HEK293 (cell line): ENCODE measurements at regions not wholly inside any gene's neighbourhood (a gene's known extent, or its start where the extent isn't known, plus 50 kb on each side); places are given as distances from the start of the nearest gene placed in this dataset.
A peak's percentile ranks its signal among the peaks of the same experiment; 100 is the strongest.

Experiments used
- CTCF ChIA-PET: fragments of 350-600 bp; formaldehyde crosslinking; extraction: SDS; loops from one replicate; lab custom pipeline; 2021; ENCODE audit warnings: antibody characterized with exemption; lab: Yijun Ruan, JAX
- POLR2A ChIA-PET: fragments of 300-600 bp; formaldehyde crosslinking; extraction: SDS; loops from one replicate; lab custom pipeline; 2020; ENCODE audit warnings: antibody characterized with exemption, inconsistent platforms; lab: Yijun Ruan, JAX
- H3K27ac ChIP-seq: fragments of 200-500 bp; sonication (Bioruptor generic); 2 replicates; pipeline ENCODE4 v1.5.1; 2014; ENCODE audit warnings: low read depth, low read length, control low read depth, inconsistent platforms; ENCODE audit errors: extremely low read depth
- H3K36me3 ChIP-seq, 2 experiments: fragments of 200-500 bp in 1 of 2; sonication (Bioruptor generic) in 1 of 2; 1 replicate in 1 of 2; 2 replicates in 1 of 2; pipeline ENCODE4 v1.5.1; 2014 to 2017; ENCODE audit warnings: inconsistent platforms in 2 of 2, low read length in 2 of 2; ENCODE audit not compliant: control insufficient read depth in 2 of 2, insufficient read depth in 1 of 2
- H3K4me1 ChIP-seq: fragments of 200-500 bp; sonication (Bioruptor generic); 2 replicates; pipeline ENCODE4 v1.5.1; 2014; ENCODE audit warnings: mild to moderate bottlenecking, low read length, inconsistent platforms; ENCODE audit not compliant: control insufficient read depth, insufficient read depth
- H3K4me3 ChIP-seq: 2 replicates; pipeline ENCODE4 v1.5.1; 2011; ENCODE audit warnings: low read depth, mild to moderate bottlenecking, control low read depth, low read length, moderate library complexity
- H3K9me3 ChIP-seq: fragments of 200-500 bp; sonication (Bioruptor generic); 2 replicates; pipeline ENCODE4 v1.5.1; 2014; ENCODE audit warnings: low read depth, low read length, inconsistent platforms; ENCODE audit not compliant: control insufficient read depth, insufficient read depth
- BCL11A ChIP-seq: fragments of 450-650 bp; formaldehyde crosslinking; IDR thresholded peaks from 2 replicates; pipeline ENCODE4 v1.5.1; 2016; ENCODE audit warnings: low read depth, missing biosample characterization, missing genetic modification characterization
- KLF10 ChIP-seq: fragments of 450-650 bp; IDR thresholded peaks from 2 replicates; pipeline ENCODE4 v1.5.1; 2018; ENCODE audit warnings: missing biosample characterization, mild to moderate bottlenecking, missing genetic modification characterization
- MEIS1 ChIP-seq: sonication (generic); formaldehyde crosslinking; IDR thresholded peaks from 2 replicates; pipeline ENCODE4 v1.8.1; 2022; ENCODE audit warnings: missing genetic modification reagents, mild to moderate bottlenecking, borderline replicate concordance
- OSR2 ChIP-seq: fragments of 450-650 bp; formaldehyde crosslinking; IDR thresholded peaks from 2 replicates; pipeline ENCODE4 v1.5.1; 2016; ENCODE audit warnings: missing biosample characterization, missing genetic modification characterization
- SCRT1 ChIP-seq: fragments of 450-650 bp; formaldehyde crosslinking; IDR thresholded peaks from 2 replicates; pipeline ENCODE4 v1.5.1; 2016; ENCODE audit warnings: missing biosample characterization, missing genetic modification characterization, borderline replicate concordance
- SETDB1 ChIP-seq: IDR thresholded peaks from one replicate; pipeline ENCODE4 v1.6.1; 2017; ENCODE audit warnings: mild to moderate bottlenecking, low read length, moderate library complexity, mixed read lengths; ENCODE audit not compliant: insufficient read length
- SP7 ChIP-seq: fragments of 450-650 bp; formaldehyde crosslinking; IDR thresholded peaks from 2 replicates; pipeline ENCODE4 v1.5.1; 2016; ENCODE audit warnings: missing biosample characterization, missing genetic modification characterization
- TCF7L2 ChIP-seq: IDR thresholded peaks from 2 replicates; pipeline ENCODE4 v1.6.1; 2011; ENCODE audit warnings: low read depth, mild to moderate bottlenecking, inconsistent platforms, low read length, moderate library complexity, borderline replicate concordance
- ZNF114 ChIP-seq: fragments of 450-650 bp; formaldehyde crosslinking; IDR thresholded peaks from 2 replicates; pipeline ENCODE4 v1.5.0; 2017; ENCODE audit warnings: missing biosample characterization, missing genetic modification characterization
- ZNF223 ChIP-seq: fragments of 450-650 bp; formaldehyde crosslinking; IDR thresholded peaks from 2 replicates; pipeline ENCODE4 v1.5.1; 2016; ENCODE audit warnings: missing biosample characterization, missing genetic modification characterization
- ZNF561 ChIP-seq: fragments of 450-650 bp; IDR thresholded peaks from 2 replicates; pipeline ENCODE4 v1.5.1; 2018; ENCODE audit warnings: missing biosample characterization, missing genetic modification characterization, borderline replicate concordance
- ZNF654 ChIP-seq: fragments of 450-650 bp; formaldehyde crosslinking; IDR thresholded peaks from 2 replicates; pipeline ENCODE4 v1.5.1; 2016; ENCODE audit warnings: low read depth, missing biosample characterization, missing genetic modification characterization
- ZNF670 ChIP-seq: fragments of 450-650 bp; formaldehyde crosslinking; IDR thresholded peaks from 2 replicates; pipeline ENCODE4 v1.5.1; 2016; ENCODE audit warnings: missing biosample characterization, missing genetic modification characterization, low read depth
- TF ChIP-seq, protein P1 (sequence below): fragments of 450-650 bp; formaldehyde crosslinking; IDR thresholded peaks from 2 replicates; pipeline ENCODE4 v1.5.1; 2016; ENCODE audit warnings: missing biosample characterization, missing genetic modification characterization, borderline replicate concordance
- TF ChIP-seq, protein P2 (sequence below): fragments of 450-650 bp; formaldehyde crosslinking; IDR thresholded peaks from 2 replicates; pipeline ENCODE4 v1.5.1; 2017; ENCODE audit warnings: missing biosample characterization, missing genetic modification characterization
- TF ChIP-seq, protein P3 (sequence below): fragments of 450-650 bp; IDR thresholded peaks from 2 replicates; pipeline ENCODE4 v1.5.1; 2018; ENCODE audit warnings: missing biosample characterization, mild to moderate bottlenecking, missing genetic modification characterization
- TF ChIP-seq, protein P4 (sequence below): fragments of 450-650 bp; formaldehyde crosslinking; IDR thresholded peaks from 2 replicates; pipeline ENCODE4 v1.5.1; 2016; ENCODE audit warnings: missing biosample characterization, missing genetic modification characterization
- TF ChIP-seq, protein P5 (sequence below): fragments of 450-650 bp; formaldehyde crosslinking; IDR thresholded peaks from 2 replicates; pipeline ENCODE4 v1.5.1; 2016; ENCODE audit warnings: missing biosample characterization, missing genetic modification characterization
- TF ChIP-seq, protein P6 (sequence below): fragments of 450-650 bp; formaldehyde crosslinking; IDR thresholded peaks from 2 replicates; pipeline ENCODE4 v1.5.1; 2017; ENCODE audit warnings: missing biosample characterization, missing genetic modification characterization

DNA sequence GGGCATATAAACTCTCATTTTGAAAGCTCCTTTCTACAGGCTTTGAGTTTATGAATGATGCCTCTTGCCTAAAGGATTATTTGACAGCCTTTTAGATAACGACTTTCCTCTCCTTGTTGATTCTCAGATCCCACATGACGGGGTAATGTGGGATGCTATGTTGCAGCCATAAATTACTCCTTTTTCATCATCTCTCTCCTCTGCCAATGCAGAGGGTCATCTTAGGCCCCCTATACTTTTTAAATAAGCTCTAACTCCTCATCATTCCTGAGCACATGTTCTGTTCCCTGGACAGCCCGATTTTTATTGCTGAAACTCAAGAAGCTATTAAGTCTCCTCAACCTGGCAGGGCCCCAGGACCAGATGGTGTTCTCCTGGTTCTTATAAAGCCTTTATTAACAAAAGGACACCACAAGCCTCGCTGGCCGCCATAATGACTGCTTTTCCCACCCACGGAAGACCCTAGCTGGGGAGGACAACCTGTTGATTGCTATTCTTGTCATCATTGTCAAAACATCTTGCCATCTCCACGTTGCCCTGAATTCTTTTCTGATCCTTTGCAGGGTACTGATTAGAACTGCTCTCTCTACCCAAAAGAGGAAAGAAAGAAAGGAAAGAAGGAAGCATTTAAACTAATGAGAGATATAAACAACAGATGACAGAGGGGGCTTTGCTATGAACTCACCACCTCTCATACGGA is 150.7 kb downstream of the DHX15 start (continued):
- TF ChIP-seq, protein P1, sequence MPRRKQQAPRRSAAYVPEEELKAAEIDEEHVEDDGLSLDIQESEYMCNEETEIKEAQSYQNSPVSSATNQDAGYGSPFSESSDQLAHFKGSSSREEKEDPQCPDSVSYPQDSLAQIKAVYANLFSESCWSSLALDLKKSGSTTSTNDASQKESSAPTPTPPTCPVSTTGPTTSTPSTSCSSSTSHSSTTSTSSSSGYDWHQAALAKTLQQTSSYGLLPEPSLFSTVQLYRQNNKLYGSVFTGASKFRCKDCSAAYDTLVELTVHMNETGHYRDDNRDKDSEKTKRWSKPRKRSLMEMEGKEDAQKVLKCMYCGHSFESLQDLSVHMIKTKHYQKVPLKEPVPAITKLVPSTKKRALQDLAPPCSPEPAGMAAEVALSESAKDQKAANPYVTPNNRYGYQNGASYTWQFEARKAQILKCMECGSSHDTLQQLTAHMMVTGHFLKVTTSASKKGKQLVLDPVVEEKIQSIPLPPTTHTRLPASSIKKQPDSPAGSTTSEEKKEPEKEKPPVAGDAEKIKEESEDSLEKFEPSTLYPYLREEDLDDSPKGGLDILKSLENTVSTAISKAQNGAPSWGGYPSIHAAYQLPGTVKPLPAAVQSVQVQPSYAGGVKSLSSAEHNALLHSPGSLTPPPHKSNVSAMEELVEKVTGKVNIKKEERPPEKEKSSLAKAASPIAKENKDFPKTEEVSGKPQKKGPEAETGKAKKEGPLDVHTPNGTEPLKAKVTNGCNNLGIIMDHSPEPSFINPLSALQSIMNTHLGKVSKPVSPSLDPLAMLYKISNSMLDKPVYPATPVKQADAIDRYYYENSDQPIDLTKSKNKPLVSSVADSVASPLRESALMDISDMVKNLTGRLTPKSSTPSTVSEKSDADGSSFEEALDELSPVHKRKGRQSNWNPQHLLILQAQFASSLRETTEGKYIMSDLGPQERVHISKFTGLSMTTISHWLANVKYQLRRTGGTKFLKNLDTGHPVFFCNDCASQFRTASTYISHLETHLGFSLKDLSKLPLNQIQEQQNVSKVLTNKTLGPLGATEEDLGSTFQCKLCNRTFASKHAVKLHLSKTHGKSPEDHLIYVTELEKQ (tag by site-specific recombination), result peak; percentile 44; the same call in 1 of the 2 replicates
- TF ChIP-seq OSR2 (peak; percentile 46; the same call in 1 of the 2 replicates), ZNF561 (no peak), SP7 (tag by site-specific recombination) (peak; percentile 59; the same call in 1 of the 2 replicates), SCRT1 (peak; percentile 85)
- TF ChIP-seq, protein P2, sequence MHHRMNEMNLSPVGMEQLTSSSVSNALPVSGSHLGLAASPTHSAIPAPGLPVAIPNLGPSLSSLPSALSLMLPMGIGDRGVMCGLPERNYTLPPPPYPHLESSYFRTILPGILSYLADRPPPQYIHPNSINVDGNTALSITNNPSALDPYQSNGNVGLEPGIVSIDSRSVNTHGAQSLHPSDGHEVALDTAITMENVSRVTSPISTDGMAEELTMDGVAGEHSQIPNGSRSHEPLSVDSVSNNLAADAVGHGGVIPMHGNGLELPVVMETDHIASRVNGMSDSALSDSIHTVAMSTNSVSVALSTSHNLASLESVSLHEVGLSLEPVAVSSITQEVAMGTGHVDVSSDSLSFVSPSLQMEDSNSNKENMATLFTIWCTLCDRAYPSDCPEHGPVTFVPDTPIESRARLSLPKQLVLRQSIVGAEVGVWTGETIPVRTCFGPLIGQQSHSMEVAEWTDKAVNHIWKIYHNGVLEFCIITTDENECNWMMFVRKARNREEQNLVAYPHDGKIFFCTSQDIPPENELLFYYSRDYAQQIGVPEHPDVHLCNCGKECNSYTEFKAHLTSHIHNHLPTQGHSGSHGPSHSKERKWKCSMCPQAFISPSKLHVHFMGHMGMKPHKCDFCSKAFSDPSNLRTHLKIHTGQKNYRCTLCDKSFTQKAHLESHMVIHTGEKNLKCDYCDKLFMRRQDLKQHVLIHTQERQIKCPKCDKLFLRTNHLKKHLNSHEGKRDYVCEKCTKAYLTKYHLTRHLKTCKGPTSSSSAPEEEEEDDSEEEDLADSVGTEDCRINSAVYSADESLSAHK (tag by site-specific recombination), result peak; percentile 82
- TF ChIP-seq, protein P3, sequence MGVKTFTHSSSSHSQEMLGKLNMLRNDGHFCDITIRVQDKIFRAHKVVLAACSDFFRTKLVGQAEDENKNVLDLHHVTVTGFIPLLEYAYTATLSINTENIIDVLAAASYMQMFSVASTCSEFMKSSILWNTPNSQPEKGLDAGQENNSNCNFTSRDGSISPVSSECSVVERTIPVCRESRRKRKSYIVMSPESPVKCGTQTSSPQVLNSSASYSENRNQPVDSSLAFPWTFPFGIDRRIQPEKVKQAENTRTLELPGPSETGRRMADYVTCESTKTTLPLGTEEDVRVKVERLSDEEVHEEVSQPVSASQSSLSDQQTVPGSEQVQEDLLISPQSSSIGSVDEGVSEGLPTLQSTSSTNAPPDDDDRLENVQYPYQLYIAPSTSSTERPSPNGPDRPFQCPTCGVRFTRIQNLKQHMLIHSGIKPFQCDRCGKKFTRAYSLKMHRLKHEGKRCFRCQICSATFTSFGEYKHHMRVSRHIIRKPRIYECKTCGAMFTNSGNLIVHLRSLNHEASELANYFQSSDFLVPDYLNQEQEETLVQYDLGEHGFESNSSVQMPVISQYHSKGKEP, result peak; percentile 19; the same call in 1 of the 2 replicates

DNA sequence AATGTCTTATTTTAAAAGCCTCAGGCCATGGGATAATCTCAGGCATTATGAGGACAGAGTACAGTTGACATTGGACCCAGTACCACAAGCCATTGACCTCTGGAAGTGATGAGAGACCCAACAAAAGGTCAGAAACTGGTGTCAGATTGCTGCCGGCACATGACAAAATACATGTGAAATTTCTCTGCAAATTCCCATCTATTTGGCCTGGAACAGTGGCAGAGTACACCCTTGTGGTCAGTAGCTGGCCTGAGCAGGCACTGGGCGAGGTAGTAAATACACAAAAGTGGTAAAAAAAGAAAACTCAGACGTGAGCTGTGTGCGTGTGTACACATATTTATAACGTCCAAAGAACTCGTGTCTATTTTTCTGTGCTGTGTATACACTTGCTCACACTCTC is 155.5 kb downstream of the DHX15 start:
- Histone ChIP-seq H3K4me3 (no peak overlapping the region), H3K9me3 (no peaks in the 10 kb centered on the region), H3K4me1 (no peaks in the 10 kb centered on the region; the same call in 1 of the 2 replicates), H3K36me3 (no peaks in the 10 kb centered on the region), H3K27ac (no peak overlapping the region)
- ChIA-PET POLR2A (no interaction called here), CTCF (interaction anchor here (0.6 to 0.7 kb wide), 3 partner anchors 653 to 1736 kb away, joined by 4 to 7 read pairs (median 6); no protein-coding TSS in a partner anchor)
- TF ChIP-seq, protein P4, sequence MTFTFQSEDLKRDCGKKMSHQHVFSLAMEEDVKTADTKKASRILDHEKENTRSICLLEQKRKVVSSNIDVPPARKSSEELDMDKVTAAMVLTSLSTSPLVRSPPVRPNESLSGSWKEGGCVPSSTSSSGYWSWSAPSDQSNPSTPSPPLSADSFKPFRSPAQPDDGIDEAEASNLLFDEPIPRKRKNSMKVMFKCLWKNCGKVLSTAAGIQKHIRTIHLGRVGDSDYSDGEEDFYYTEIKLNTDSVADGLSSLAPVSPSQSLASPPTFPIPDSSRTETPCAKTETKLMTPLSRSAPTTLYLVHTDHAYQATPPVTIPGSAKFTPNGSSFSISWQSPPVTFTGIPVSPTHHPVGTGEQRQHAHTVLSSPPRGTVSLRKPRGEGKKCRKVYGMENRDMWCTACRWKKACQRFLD (tag by site-specific recombination), result no peak
- TF ChIP-seq BCL11A (tag by site-specific recombination) (no peak), ZNF561 (no peak), ZNF223 (no peak)
- TF ChIP-seq, protein P5, sequence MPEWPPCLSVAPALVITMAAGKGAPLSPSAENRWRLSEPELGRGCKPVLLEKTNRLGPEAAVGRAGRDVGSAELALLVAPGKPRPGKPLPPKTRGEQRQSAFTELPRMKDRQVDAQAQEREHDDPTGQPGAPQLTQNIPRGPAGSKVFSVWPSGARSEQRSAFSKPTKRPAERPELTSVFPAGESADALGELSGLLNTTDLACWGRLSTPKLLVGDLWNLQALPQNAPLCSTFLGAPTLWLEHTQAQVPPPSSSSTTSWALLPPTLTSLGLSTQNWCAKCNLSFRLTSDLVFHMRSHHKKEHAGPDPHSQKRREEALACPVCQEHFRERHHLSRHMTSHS (tag by site-specific recombination), result no peak

DNA sequence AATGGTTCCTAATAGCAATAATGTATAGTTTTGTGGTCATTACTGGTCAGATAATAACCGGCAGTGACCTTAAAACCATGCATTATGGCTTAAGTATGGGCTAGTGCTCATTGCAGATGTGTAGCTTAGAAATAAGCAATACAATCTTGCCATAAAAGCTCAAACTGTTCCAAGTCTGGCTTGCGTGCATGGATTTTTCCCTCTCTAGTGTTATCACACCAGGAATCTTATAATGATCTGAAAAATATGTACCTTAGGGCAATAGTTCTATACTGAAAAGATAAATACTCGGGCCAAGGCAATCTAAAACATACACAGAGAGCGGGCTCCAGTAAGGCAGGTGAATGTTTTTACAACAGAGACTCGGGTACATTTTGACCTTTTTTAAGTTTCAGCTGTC is 157.8 kb downstream of the DHX15 start:
- ChIA-PET CTCF (no interaction called here), POLR2A (no interaction called here)
- H3K36me3 ChIP-seq, result no peaks in the 10 kb centered on the region
- no peaks in the 10 kb centered on the region for H3K4me1 ChIP-seq
- no peak overlapping the region for H3K27ac ChIP-seq
- H3K9me3 ChIP-seq, result no peaks in the 10 kb centered on the region
- TF ChIP-seq ZNF670 (tag by site-specific recombination) (no peak), ZNF654 (no peak), ZNF114 (no peak), MEIS1 (no peak), TCF7L2 (no peak), SCRT1 (no peak), KLF10 (no peak), SETDB1 (no peak)
- TF ChIP-seq, protein P6, sequence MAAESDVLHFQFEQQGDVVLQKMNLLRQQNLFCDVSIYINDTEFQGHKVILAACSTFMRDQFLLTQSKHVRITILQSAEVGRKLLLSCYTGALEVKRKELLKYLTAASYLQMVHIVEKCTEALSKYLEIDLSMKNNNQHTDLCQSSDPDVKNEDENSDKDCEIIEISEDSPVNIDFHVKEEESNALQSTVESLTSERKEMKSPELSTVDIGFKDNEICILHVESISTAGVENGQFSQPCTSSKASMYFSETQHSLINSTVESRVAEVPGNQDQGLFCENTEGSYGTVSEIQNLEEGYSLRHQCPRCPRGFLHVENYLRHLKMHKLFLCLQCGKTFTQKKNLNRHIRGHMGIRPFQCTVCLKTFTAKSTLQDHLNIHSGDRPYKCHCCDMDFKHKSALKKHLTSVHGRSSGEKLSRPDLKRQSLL (tag by site-specific recombination), result no peak
- no peak overlapping the region for H3K4me3 ChIP-seq
